ENCODE measurements at regions not wholly inside any gene's neighbourhood (a gene's known extent, or its start where the extent isn't known, plus 50 kb on each side); places are given as distances from the start of the nearest gene placed in this dataset.
"Not testable (repeated sequence)": the region's sequence is repeated elsewhere in the genome, so short reads cannot be mapped to it uniquely, and the experiment has no call there.

DNA sequence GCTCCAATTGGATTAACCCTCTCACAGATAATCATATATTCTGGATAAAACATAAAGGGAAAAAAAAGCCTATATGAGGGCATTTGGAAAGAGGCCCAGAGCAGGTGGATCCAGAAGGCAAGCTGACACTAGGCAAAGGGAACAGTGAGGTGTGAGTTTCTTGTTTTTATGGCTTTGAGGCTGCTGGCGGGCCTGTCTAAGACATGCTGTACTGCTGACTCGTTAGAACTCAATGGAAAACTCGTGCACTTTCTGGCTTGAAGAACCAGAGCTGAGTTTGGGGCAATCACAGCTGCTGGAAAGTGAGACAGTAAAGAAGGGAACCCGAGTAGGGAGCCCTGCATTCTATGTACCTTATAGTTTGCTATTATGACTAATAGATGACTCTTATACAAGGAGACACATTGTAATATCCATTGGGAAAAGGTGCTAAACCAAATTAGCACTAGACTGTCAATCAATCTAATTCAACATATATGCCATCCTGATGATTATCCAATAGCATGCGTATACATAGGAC, 637.1 kb downstream of the GATA3 start:
- Histone ChIP-seq H2AFZ (ENCODE audit: low read depth, low read length) (no peak overlapping the region), H3K9me1 (replicated peaks; ENCODE audit: control insufficient read depth, extremely low read depth, insufficient read depth, low read length) (no peaks in the 10 kb centered on the region), H3K36me3 (ENCODE audit: control insufficient read depth in 2 of 2, extremely low read depth in 1 of 2, insufficient read depth in 2 of 2, low read length in 2 of 2) (no peaks in the 10 kb centered on the region), H4K20me1 (replicated peaks; ENCODE audit: control insufficient read depth, extremely low read depth, insufficient read depth, low read length) (no peaks in the 10 kb centered on the region), H3K4me3 (replicated peaks in 1 of 3; ENCODE audit: insufficient read depth in 1 of 3, low read depth in 1 of 3, low read length in 3 of 3) (no peak overlapping the region), H3K4me2 (ENCODE audit: insufficient read depth, low read length) (no peak overlapping the region), H3K27ac (ENCODE audit: insufficient read depth, low read depth, low read length) (no peak overlapping the region), H3K9me3 (replicated peaks; ENCODE audit: control insufficient read depth, insufficient read depth, low read length) (no peaks in the 10 kb centered on the region), H3K9ac (replicated peaks; ENCODE audit: extremely low read depth, insufficient read depth, low read length) (no peak overlapping the region), H3K79me2 (ENCODE audit: control insufficient read depth, insufficient read depth, low read length) (no peaks in the 10 kb centered on the region), H3K4me1 (ENCODE audit: control insufficient read depth, extremely low read depth, insufficient read depth, low read length) (no peaks in the 10 kb centered on the region), H3K27me3 (ENCODE audit: control insufficient read depth in 2 of 2, insufficient read depth in 2 of 2, low read length in 2 of 2) (no peaks in the 10 kb centered on the region)
- BruUV-seq (replicated peaks): no TSS peak
- POLR2A ChIA-PET: no interaction called here
- TF ChIP-seq POLR2AphosphoS5 (IDR thresholded peaks at IDR 0.05; ENCODE audit: insufficient read depth, low read depth, low read length) (no peak), JUN (IDR thresholded peaks at IDR 0.05; ENCODE audit: borderline replicate concordance, insufficient read depth, insufficient read length, low read depth) (no peak)
- no peak for DNase-seq (ENCODE audit: low read depth, low spot score)
- no peak for FAIRE-seq
- CTCF ChIA-PET: no interaction called here
- intact Hi-C loops (cut with micrococcal nuclease) (no loop called here), dilution Hi-C loops (cut with MboI; ENCODE audit: extremely low pct_ligation_motif_present, low sequenced_read_pairs) (no loop called here)

DNA sequence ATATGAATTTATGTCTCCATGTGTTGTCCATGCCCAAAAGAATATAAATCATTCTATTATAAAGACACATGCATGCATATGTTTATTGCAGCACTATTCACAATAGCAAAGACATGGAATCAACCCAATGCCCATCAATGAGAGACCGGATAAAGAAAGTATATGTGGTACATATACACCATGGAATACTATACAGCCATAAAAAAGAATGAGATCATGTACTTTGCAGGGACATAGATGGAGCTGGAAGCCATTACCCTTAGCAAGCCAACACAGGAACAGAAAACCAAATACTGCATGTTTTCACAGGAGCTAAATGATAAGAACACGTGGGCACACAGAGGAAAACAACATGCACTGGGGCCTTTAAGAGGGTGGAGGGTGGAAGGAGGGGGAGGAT, 639.1 kb downstream of the GATA3 start:
- FAIRE-seq; H3K9me3 ChIP-seq (replicated peaks; ENCODE audit: control insufficient read depth, insufficient read depth, low read length); DNase-seq (ENCODE audit: low read depth, low spot score); H3K4me1 ChIP-seq (ENCODE audit: control insufficient read depth, extremely low read depth, insufficient read depth, low read length); intact Hi-C loops (cut with micrococcal nuclease); H3K36me3 ChIP-seq (ENCODE audit: control insufficient read depth in 2 of 2, extremely low read depth in 1 of 2, insufficient read depth in 2 of 2, low read length in 2 of 2); CTCF ChIA-PET; H4K20me1 ChIP-seq (replicated peaks; ENCODE audit: control insufficient read depth, extremely low read depth, insufficient read depth, low read length); H3K27me3 ChIP-seq (ENCODE audit: control insufficient read depth in 2 of 2, insufficient read depth in 2 of 2, low read length in 2 of 2); dilution Hi-C loops (cut with MboI; ENCODE audit: extremely low pct_ligation_motif_present, low sequenced_read_pairs); H2AFZ ChIP-seq (ENCODE audit: low read depth, low read length); H3K79me2 ChIP-seq (ENCODE audit: control insufficient read depth, insufficient read depth, low read length); H3K4me3 ChIP-seq (replicated peaks in 1 of 3; ENCODE audit: insufficient read depth in 1 of 3, low read depth in 1 of 3, low read length in 3 of 3); H3K9ac ChIP-seq (replicated peaks; ENCODE audit: extremely low read depth, insufficient read depth, low read length); BruUV-seq (replicated peaks); H3K4me2 ChIP-seq (ENCODE audit: insufficient read depth, low read length); H3K9me1 ChIP-seq (replicated peaks; ENCODE audit: control insufficient read depth, extremely low read depth, insufficient read depth, low read length); H3K27ac ChIP-seq (ENCODE audit: insufficient read depth, low read depth, low read length); POLR2A ChIA-PET: not testable (repeated sequence)

All from endothelial cell of umbilical vein (primary cell).